PFSK-1 (cell line): ENCODE measurements at regions not wholly inside any gene's neighbourhood (a gene's known extent, or its start where the extent isn't known, plus 50 kb on each side); places are given as distances from the start of the nearest gene placed in this dataset.

ENCODE experiments used
- FOXP2 ChIP-seq: optimal IDR thresholded peaks from 2 replicates; pipeline ENCODE3; 2011; ENCODE audit warnings: borderline replicate concordance, control low read depth, inconsistent platforms; ENCODE audit not compliant: insufficient read depth; ENCODE audit errors: extremely low read length, extremely low read depth
- POLR2AphosphoS5 ChIP-seq: IDR thresholded peaks from 2 replicates; pipeline ENCODE4 v1.6.1; 2012; ENCODE audit warnings: low read depth, mild to moderate bottlenecking, control low read depth, low read length, moderate library complexity
- SIN3A ChIP-seq: IDR thresholded peaks from 2 replicates; pipeline ENCODE4 v1.6.1; 2012; ENCODE audit warnings: mild to moderate bottlenecking, low read length, moderate library complexity, borderline replicate concordance; ENCODE audit not compliant: insufficient read depth
- TAF1 ChIP-seq: IDR thresholded peaks from 2 replicates; pipeline ENCODE4 v1.6.1; 2012; ENCODE audit warnings: low read length, control low read depth, borderline replicate concordance; ENCODE audit not compliant: insufficient read depth
- TF ChIP-seq, protein P1 (sequence below), 2 experiments: IDR thresholded peaks; 2 replicates each; pipeline versions ENCODE4 v1.6.1 to v1.8.0; 2011 to 2012; ENCODE audit warnings: low read depth in 2 of 2, low read length in 2 of 2, control low read depth in 1 of 2, inconsistent platforms in 1 of 2, mild to moderate bottlenecking in 1 of 2, moderate library complexity in 1 of 2; ENCODE audit not compliant: insufficient read depth in 1 of 2

DNA sequence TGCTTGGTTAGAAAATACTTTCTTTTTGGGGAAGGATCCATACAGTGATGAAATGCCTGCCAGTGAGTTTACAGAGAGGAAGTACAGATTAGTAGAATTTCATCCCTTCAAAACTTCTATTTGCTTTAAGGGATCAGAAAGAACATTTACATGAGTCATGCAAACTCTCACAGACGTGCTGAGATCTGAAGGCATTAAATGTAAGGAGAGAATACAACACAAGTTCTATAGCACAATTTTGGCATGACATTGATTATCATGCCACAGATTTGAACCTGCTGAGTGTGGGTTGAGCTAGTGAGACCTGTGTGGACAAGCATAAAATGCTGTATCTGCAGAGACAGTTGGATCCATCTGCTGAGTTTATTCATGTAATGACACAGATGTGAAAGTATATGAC, 613.6 kb upstream of the SEMA6A start:
- TF ChIP-seq SIN3A: no peak

DNA sequence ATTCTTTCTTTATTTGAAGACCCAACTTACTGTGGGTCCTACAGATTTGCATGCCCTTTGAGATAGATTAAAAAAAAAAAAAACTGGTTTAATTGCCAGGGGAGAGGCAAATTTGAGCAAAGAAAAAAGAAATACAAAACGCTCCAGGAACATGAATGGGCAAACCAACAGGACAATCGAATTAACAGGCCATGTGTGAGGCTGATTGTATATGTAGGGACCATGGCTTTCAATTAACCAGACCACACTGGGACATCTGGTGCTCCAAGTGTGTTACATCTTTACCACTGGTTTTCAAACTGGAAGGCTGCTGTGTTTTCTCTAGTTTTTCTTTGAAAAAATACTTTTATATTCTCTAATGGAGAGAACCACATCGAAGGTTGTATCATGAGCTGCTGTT, 612.1 kb upstream of the SEMA6A start:
- TF ChIP-seq TAF1 (no peak), POLR2AphosphoS5 (no peak), SIN3A (no peak), FOXP2 (no peak)
- TF ChIP-seq, protein P1, sequence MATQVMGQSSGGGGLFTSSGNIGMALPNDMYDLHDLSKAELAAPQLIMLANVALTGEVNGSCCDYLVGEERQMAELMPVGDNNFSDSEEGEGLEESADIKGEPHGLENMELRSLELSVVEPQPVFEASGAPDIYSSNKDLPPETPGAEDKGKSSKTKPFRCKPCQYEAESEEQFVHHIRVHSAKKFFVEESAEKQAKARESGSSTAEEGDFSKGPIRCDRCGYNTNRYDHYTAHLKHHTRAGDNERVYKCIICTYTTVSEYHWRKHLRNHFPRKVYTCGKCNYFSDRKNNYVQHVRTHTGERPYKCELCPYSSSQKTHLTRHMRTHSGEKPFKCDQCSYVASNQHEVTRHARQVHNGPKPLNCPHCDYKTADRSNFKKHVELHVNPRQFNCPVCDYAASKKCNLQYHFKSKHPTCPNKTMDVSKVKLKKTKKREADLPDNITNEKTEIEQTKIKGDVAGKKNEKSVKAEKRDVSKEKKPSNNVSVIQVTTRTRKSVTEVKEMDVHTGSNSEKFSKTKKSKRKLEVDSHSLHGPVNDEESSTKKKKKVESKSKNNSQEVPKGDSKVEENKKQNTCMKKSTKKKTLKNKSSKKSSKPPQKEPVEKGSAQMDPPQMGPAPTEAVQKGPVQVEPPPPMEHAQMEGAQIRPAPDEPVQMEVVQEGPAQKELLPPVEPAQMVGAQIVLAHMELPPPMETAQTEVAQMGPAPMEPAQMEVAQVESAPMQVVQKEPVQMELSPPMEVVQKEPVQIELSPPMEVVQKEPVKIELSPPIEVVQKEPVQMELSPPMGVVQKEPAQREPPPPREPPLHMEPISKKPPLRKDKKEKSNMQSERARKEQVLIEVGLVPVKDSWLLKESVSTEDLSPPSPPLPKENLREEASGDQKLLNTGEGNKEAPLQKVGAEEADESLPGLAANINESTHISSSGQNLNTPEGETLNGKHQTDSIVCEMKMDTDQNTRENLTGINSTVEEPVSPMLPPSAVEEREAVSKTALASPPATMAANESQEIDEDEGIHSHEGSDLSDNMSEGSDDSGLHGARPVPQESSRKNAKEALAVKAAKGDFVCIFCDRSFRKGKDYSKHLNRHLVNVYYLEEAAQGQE (IDR thresholded peaks at IDR 0.05; ENCODE audit: insufficient read depth in 1 of 2, low read depth in 2 of 2, low read length in 2 of 2): no peak

DNA sequence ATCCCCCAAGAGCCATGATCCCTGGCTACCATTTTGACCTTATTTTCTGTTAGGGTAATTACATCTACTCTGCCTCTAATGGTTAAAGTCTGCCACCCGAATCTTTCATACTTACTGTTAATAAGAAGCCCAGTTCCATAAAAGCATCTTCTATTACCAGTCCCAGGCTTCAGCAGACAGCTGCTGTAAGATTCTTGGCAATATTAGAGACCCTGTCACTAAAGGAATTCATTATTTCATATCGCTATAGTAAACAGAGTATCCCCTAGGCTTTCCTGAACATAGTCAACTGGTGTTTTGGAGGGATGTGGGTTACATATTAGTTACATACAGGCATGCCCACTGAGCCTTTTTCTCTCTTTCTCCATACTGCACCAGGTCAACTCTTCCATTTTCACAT, 608.7 kb upstream of the SEMA6A start:
- TF ChIP-seq SIN3A: no peak
- TF ChIP-seq POLR2AphosphoS5: no peak
- TF ChIP-seq FOXP2: no peak
- TF ChIP-seq, protein P1 (IDR thresholded peaks at IDR 0.05; ENCODE audit: insufficient read depth in 1 of 2, low read depth in 2 of 2, low read length in 2 of 2): no peak
- TF ChIP-seq TAF1: no peak

DNA sequence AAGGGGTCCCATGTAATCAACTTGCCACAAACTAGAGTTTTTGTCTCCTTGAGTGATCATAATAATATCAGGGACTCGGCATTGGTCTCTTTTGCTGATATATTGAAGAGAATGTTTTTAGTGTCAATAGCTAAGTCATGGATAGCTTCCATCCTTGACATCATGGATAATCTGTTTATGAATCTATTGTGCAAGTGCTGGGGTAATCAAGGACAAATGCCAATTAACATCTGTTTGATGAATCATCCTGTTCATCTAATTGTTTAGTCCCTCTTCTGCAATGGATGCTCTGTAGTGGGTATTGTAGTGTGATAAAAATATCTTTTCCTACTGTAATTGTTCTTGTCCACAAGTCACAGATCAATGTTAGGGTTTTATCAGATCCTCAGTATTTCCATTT, 607.5 kb upstream of the SEMA6A start:
- TF ChIP-seq, protein P1 (IDR thresholded peaks at IDR 0.05; ENCODE audit: insufficient read depth in 1 of 2, low read depth in 2 of 2, low read length in 2 of 2): no peak
- TF ChIP-seq SIN3A (no peak), POLR2AphosphoS5 (no peak), TAF1 (no peak), FOXP2 (no peak)

DNA sequence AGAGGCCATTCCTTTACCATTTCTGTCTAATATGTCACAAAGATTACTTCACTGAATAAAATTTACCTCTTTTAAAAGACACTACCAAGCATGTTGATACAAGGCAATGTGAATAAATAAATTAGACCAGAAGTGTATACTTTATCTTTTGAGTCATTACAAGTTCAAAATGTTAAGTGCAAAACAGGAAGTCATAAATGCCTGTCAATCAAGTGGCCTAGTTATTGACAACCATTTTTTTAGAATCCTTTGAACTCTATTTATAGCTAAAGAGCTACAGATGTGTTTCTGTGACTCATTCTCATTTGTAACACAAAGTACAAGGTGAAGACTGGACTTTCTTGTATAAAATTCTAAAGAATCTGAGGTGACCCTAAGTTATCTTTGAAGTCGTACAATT, 602.7 kb upstream of the SEMA6A start:
- TF ChIP-seq, protein P1 (IDR thresholded peaks at IDR 0.05; ENCODE audit: insufficient read depth in 1 of 2, low read depth in 2 of 2, low read length in 2 of 2): no peak
- TF ChIP-seq TAF1 (no peak), FOXP2 (no peak), SIN3A (no peak), POLR2AphosphoS5 (no peak)
